ENCODE measurements at regions not wholly inside any gene's neighbourhood (a gene's known extent, or its start where the extent isn't known, plus 50 kb on each side); places are given as distances from the start of the nearest gene placed in this dataset.

GRCh38 chr16:26593700-26594099 is 473.0 kb upstream of the C16orf82 start:
- H2AFZ ChIP-seq (ENCODE audit: control insufficient read depth, low read length): no peak overlapping the region
- TF ChIP-seq CTCF (optimal IDR thresholded peaks at IDR 0.05 in 1 of 3, IDR thresholded peaks at IDR 0.05 in 1 of 3, conservative IDR thresholded peaks at IDR 0.05 in 1 of 3; ENCODE audit: extremely low read depth in 1 of 3, insufficient read depth in 2 of 3, low read length in 3 of 3) (no peak), EZH2 (IDR thresholded peaks at IDR 0.05; ENCODE audit: low read length) (no peak)
- no peaks in the 10 kb centered on the region for H4K20me1 ChIP-seq (ENCODE audit: control insufficient read depth, extremely low read depth, insufficient read depth, low read length)
- H3K27ac ChIP-seq (ENCODE audit: control insufficient read depth, insufficient read depth, low read length): no peak overlapping the region
- H3K9me1 ChIP-seq (ENCODE audit: control insufficient read depth, extremely low read depth, insufficient read depth, low read length): no peaks in the 10 kb centered on the region
- FAIRE-seq (no peak), DNase-seq (ENCODE audit: low read depth, low spot score) (no peak)
- H3K9ac ChIP-seq (ENCODE audit: control insufficient read depth, extremely low read depth, insufficient read depth, low read length): no peak overlapping the region
- H3K27me3 ChIP-seq (ENCODE audit: control insufficient read depth, extremely low read depth, insufficient read depth, low read length): no peaks in the 10 kb centered on the region
- H3K9me3 ChIP-seq (ENCODE audit: control insufficient read depth, low read depth, low read length): peaks cover 3% of the 10 kb centered on the region
- no peaks in the 10 kb centered on the region for H3K4me1 ChIP-seq (ENCODE audit: control insufficient read depth, extremely low read depth, insufficient read depth, low read length)
- H3K36me3 ChIP-seq (ENCODE audit: control insufficient read depth in 2 of 2, extremely low read depth in 1 of 2, insufficient read depth in 2 of 2, low read length in 2 of 2): no peaks in the 10 kb centered on the region
- H3K4me3 ChIP-seq (ENCODE audit: control insufficient read depth in 2 of 3, extremely low read depth in 1 of 3, insufficient read depth in 2 of 3, low read depth in 1 of 3, low read length in 3 of 3): no peak overlapping the region
- H3K79me2 ChIP-seq (ENCODE audit: control insufficient read depth, insufficient read depth, low read length): no peaks in the 10 kb centered on the region
- dilution Hi-C loops (cut with MboI; ENCODE audit: extremely low pct_ligation_motif_present, low sequenced_read_pairs): no loop called here
- no peak overlapping the region for H3K4me2 ChIP-seq (ENCODE audit: control insufficient read depth, extremely low read depth, insufficient read depth, low read depth, low read length)

- H2AFZ ChIP-seq (ENCODE audit: control insufficient read depth, low read length): no peak overlapping the region
- TF ChIP-seq CTCF (optimal IDR thresholded peaks at IDR 0.05 in 1 of 3, IDR thresholded peaks at IDR 0.05 in 1 of 3, conservative IDR thresholded peaks at IDR 0.05 in 1 of 3; ENCODE audit: extremely low read depth in 1 of 3, insufficient read depth in 2 of 3, low read length in 3 of 3): no peak
- TF ChIP-seq EZH2 (IDR thresholded peaks at IDR 0.05; ENCODE audit: low read length): no peak
- H3K9me3 ChIP-seq (ENCODE audit: control insufficient read depth, low read depth, low read length): peaks cover under 1% of the 10 kb centered on the region
- no peaks in the 10 kb centered on the region for H3K4me1 ChIP-seq (ENCODE audit: control insufficient read depth, extremely low read depth, insufficient read depth, low read length)
- H3K27me3 ChIP-seq (ENCODE audit: control insufficient read depth, extremely low read depth, insufficient read depth, low read length): no peaks in the 10 kb centered on the region
- no peaks in the 10 kb centered on the region for H4K20me1 ChIP-seq (ENCODE audit: control insufficient read depth, extremely low read depth, insufficient read depth, low read length)
- dilution Hi-C loops (cut with MboI; ENCODE audit: extremely low pct_ligation_motif_present, low sequenced_read_pairs): no loop called here
- no peak overlapping the region for H3K27ac ChIP-seq (ENCODE audit: control insufficient read depth, insufficient read depth, low read length)
- H3K79me2 ChIP-seq (ENCODE audit: control insufficient read depth, insufficient read depth, low read length): no peaks in the 10 kb centered on the region
- no peaks in the 10 kb centered on the region for H3K9me1 ChIP-seq (ENCODE audit: control insufficient read depth, extremely low read depth, insufficient read depth, low read length)
- H3K9ac ChIP-seq (ENCODE audit: control insufficient read depth, extremely low read depth, insufficient read depth, low read length): no peak overlapping the region
- FAIRE-seq (no peak), DNase-seq (ENCODE audit: low read depth, low spot score) (no peak)
- H3K4me2 ChIP-seq (ENCODE audit: control insufficient read depth, extremely low read depth, insufficient read depth, low read depth, low read length): no peak overlapping the region
- no peak overlapping the region for H3K4me3 ChIP-seq (ENCODE audit: control insufficient read depth in 2 of 3, extremely low read depth in 1 of 3, insufficient read depth in 2 of 3, low read depth in 1 of 3, low read length in 3 of 3)
- no peaks in the 10 kb centered on the region for H3K36me3 ChIP-seq (ENCODE audit: control insufficient read depth in 2 of 2, extremely low read depth in 1 of 2, insufficient read depth in 2 of 2, low read length in 2 of 2)
Observed at GRCh38 chr16:26594666-26595065, 472.1 kb upstream of the C16orf82 start.
